ENCODE measurements at regions not wholly inside any gene's neighbourhood (a gene's known extent, or its start where the extent isn't known, plus 50 kb on each side); places are given as distances from the start of the nearest gene placed in this dataset.

- H3K9me3 ChIP-seq (ENCODE audit: low read depth, low read length, poor library complexity, severe bottlenecking), result no peaks in the 10 kb centered on the region
- POLR2A ChIA-PET (ENCODE audit: low non-redundant PET), result no interaction called here
These were observed 151.3 kb upstream of the FAM47C start for GRCh38 chrX:36856849-36857248.

GRCh38 chrX:36859231-36859630 is 148.9 kb upstream of the FAM47C start:
- H3K4me3 ChIP-seq (ENCODE audit: low read depth, low read length, poor library complexity, severe bottlenecking), result no peak overlapping the region
- H3K4me1 ChIP-seq (ENCODE audit: insufficient read depth, low read length, poor library complexity, severe bottlenecking), result peaks cover 26% of the 10 kb centered on the region
- ChIA-PET POLR2A (ENCODE audit: low non-redundant PET) (no interaction called here), CTCF (no interaction called here)
- H3K36me3 ChIP-seq (ENCODE audit: insufficient read depth, low read length, poor library complexity, severe bottlenecking), result no peaks in the 10 kb centered on the region
- no TSS peak for BruUV-seq (replicated peaks)
- intact Hi-C loops (cut with micrococcal nuclease; ENCODE audit: unreplicated experiment), result no loop called here
- DNase-seq (ENCODE audit: low spot score), result no peak
- H3K27ac ChIP-seq (ENCODE audit: low read depth, low read length, poor library complexity, severe bottlenecking), result no peak overlapping the region
- no peak for TF ChIP-seq EZH2 (IDR thresholded peaks at IDR 0.05; ENCODE audit: borderline replicate concordance, low read depth, low read length, poor library complexity, severe bottlenecking)
- no peak for TF ChIP-seq CTCF (conservative IDR thresholded peaks at IDR 0.05; ENCODE audit: low read depth, low read length)
- H3K27me3 ChIP-seq (replicated peaks; ENCODE audit: insufficient read depth, low read depth, low read length, poor library complexity), result no peaks in the 10 kb centered on the region
- no peaks in the 10 kb centered on the region for H3K9me3 ChIP-seq (ENCODE audit: low read depth, low read length, poor library complexity, severe bottlenecking)

More at GRCh38 chrX:36856849-36857248, 151.3 kb upstream of the FAM47C start:
- intact Hi-C loops (cut with micrococcal nuclease; ENCODE audit: unreplicated experiment), result no loop called here
- peak; percentile 51 for DNase-seq (ENCODE audit: low spot score)
- no TSS peak for BruUV-seq (replicated peaks)
- TF ChIP-seq CTCF (conservative IDR thresholded peaks at IDR 0.05; ENCODE audit: low read depth, low read length), result peak; percentile 60
- no peak for TF ChIP-seq EZH2 (IDR thresholded peaks at IDR 0.05; ENCODE audit: borderline replicate concordance, low read depth, low read length, poor library complexity, severe bottlenecking)
- peaks cover 18% of the 10 kb centered on the region for H3K4me1 ChIP-seq (ENCODE audit: insufficient read depth, low read length, poor library complexity, severe bottlenecking)
- no peak overlapping the region for H3K27ac ChIP-seq (ENCODE audit: low read depth, low read length, poor library complexity, severe bottlenecking)
- H3K4me3 ChIP-seq (ENCODE audit: low read depth, low read length, poor library complexity, severe bottlenecking), result no peak overlapping the region
- CTCF ChIA-PET, result no interaction called here
- no peaks in the 10 kb centered on the region for H3K36me3 ChIP-seq (ENCODE audit: insufficient read depth, low read length, poor library complexity, severe bottlenecking)
- no peaks in the 10 kb centered on the region for H3K27me3 ChIP-seq (replicated peaks; ENCODE audit: insufficient read depth, low read depth, low read length, poor library complexity)

- no peaks in the 10 kb centered on the region for H3K9me3 ChIP-seq (ENCODE audit: low read depth, low read length, poor library complexity, severe bottlenecking)
- H3K4me3 ChIP-seq (ENCODE audit: low read depth, low read length, poor library complexity, severe bottlenecking), result no peak overlapping the region
- ChIA-PET POLR2A (ENCODE audit: low non-redundant PET) (no interaction called here), CTCF (no interaction called here)
- no peaks in the 10 kb centered on the region for H3K36me3 ChIP-seq (ENCODE audit: insufficient read depth, low read length, poor library complexity, severe bottlenecking)
- no peak for DNase-seq (ENCODE audit: low spot score)
- no peaks in the 10 kb centered on the region for H3K27me3 ChIP-seq (replicated peaks; ENCODE audit: insufficient read depth, low read depth, low read length, poor library complexity)
- no TSS peak for BruUV-seq (replicated peaks)
- no peak for TF ChIP-seq CTCF (conservative IDR thresholded peaks at IDR 0.05; ENCODE audit: low read depth, low read length)
- no peak for TF ChIP-seq EZH2 (IDR thresholded peaks at IDR 0.05; ENCODE audit: borderline replicate concordance, low read depth, low read length, poor library complexity, severe bottlenecking)
- no peak overlapping the region for H3K27ac ChIP-seq (ENCODE audit: low read depth, low read length, poor library complexity, severe bottlenecking)
- peaks cover 25% of the 10 kb centered on the region for H3K4me1 ChIP-seq (ENCODE audit: insufficient read depth, low read length, poor library complexity, severe bottlenecking)
- intact Hi-C loops (cut with micrococcal nuclease; ENCODE audit: unreplicated experiment), result loop anchor here (10.0 kb wide), 2 partner anchors 287 to 1967 kb away; no protein-coding TSS in a partner anchor
These were observed 146.6 kb upstream of the FAM47C start for GRCh38 chrX:36861601-36862000.

Data from A673 (cell line).